ENCODE measurements at regions not wholly inside any gene's neighbourhood (a gene's known extent, or its start where the extent isn't known, plus 50 kb on each side); places are given as distances from the start of the nearest gene placed in this dataset.
A peak's percentile ranks its signal among the peaks of the same experiment; 100 is the strongest.

DNA sequence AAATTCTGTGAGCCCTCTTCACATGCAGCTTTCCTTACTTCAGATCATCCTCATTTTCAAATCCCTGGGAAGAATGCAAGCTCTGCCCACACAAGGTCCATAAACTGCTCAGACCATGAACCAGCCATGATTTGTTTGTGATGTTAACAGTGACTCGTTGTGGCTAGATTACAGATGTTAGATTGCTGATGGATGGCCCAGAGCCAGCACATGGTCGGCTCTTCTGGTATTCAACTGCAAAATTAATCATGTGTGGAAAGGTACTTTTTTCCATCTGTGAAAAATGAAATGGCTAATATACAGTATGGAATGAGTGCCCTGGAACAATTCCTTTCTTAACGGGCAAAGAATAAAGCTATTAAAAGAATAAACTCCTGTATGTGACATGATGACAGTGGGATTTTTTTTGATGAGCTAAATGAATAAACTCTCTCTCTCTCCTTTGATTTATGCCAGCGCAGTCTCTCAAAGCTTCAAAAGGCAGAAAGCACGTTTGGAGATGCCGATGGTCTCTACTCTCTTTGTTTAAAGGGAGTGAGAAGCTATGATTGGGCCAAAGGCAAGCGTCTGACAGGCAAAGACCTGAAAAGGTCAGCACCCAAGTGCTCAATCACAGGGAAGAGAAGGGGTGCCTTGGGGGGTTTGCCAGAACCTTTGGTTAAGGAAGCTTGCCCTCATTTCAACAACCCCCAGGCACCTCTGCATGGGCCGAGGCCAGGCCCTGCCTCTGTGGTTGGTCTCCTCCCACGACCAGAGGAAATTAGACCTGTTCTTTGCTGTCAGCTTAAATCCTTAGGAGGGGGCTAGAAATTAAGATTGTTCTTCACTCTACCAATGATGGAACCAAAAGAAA, 444.0 kb upstream of the NFE2L3 start:
- peak; percentile 43 to 56 for DNase-seq (ENCODE audit: low read depth in 2 of 2)

DNA sequence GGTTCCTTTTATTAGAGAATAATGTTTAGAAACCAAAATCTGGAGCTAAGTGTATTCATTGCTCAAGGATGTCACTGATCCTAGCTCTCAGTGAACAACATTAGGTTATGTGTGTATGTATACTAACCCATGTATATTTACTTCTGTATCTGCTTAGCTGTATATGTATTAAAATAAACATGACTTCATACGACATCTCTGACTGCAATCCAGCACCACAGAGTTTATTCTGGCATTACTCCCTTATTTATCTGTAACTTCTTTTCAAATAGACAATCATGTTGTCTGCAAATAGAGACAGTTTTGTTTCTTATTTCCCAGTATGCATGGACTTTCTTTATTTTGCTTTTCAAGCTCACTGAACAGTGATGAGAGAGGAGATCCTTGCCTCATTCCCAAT, 441.0 kb upstream of the NFE2L3 start:
- no peak for DNase-seq (ENCODE audit: low read depth in 2 of 2)

DNA sequence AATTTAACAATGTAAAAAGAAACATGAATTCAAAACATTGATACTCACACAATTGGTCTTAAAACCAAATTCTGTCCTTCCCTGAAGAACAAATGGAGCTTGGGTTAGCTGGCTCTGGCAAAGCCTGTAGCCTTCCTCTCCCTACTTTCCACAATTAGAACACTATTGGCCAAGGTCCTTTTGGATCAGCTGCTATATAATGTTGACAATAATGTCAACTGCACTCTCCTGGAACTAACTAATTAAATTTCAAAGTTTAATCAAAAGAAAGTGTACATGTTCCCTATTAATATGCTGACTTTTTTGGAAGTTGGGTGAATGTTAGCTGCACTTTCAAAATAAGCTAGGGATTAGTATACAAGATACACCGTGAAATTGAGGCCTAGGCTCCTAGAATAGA, 440.1 kb upstream of the NFE2L3 start:
- no peak for DNase-seq (ENCODE audit: low read depth in 2 of 2)

DNA sequence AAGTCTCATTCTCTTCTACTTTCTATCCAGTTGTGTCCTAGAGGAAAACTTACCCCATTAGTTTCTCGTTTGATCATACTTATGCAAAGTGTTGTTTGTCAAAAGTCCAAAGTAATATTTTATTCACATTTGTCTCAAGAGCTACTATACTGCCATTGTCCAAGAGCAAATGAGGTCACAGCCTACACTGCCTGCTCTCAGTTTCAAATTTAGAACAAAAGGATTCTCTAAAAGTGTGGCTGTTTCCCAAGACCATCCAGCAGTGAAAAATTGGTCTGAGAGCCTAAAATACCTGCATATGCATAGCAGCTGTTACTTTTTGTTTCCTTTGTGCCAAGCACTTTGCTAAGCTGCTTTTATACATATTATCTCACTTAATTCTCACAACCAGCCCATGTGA, 439.5 kb upstream of the NFE2L3 start:
- DNase-seq (ENCODE audit: low read depth in 2 of 2): no peak

DNA sequence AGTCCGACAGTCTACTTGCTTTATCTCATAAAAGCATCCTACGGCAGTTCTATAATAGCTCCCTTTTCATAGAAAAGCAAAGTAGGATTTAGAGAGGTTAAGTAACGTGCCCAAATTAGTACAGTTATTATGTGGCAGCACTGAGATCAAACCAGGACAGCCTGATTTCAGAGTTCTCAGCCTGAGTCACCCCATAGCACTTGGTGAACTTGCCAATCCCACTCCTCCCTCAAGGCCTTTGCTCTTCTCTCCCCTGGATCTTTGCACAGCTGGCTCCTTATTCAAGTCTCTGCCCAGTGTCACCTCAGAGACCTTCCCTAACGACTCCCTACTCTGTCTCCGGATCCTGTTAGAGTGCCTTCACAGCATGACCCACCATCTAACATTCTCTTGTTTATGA, 438.0 kb upstream of the NFE2L3 start:
- no peak for DNase-seq (ENCODE audit: low read depth in 2 of 2)

DNA sequence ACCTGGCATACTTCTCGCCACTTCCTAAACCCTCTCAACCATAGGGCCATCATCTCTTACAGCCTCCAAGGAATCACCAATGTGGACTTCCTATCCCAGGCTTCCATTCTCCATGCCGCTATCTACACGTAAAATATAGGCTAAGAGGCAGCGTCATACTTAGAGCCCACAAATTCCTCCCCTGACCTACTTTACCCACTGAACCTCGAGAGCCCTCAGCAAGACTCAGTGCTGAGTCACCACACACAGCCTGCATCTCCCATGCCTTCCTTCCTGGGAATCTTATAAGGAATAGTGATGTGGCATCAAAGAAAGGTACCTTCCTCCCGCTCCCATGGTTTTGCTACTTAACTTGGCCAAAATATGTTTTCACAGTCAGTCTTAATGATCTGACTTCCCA, 435.6 kb upstream of the NFE2L3 start:
- DNase-seq (ENCODE audit: low read depth in 2 of 2): no peak

DNA sequence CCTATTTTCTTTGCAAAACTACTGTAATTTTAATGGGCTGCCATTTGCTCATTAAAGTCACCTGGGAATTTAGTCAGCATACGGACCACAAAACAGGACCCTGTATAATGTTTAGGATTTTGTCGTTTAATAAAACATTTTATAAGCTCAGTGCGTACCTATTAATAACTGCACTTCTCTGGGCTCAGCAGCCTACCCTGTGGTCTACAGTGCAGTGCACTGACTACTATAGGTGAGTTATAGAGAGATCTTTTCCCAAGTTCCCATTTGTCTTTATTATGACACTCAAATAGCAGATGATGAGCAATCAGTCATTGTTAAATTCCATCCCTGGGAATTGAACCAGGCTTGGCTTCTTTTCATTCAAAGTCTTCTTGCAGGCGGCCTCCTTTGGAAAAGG, 433.4 kb upstream of the NFE2L3 start:
- no peak for DNase-seq (ENCODE audit: low read depth in 2 of 2)

DNA sequence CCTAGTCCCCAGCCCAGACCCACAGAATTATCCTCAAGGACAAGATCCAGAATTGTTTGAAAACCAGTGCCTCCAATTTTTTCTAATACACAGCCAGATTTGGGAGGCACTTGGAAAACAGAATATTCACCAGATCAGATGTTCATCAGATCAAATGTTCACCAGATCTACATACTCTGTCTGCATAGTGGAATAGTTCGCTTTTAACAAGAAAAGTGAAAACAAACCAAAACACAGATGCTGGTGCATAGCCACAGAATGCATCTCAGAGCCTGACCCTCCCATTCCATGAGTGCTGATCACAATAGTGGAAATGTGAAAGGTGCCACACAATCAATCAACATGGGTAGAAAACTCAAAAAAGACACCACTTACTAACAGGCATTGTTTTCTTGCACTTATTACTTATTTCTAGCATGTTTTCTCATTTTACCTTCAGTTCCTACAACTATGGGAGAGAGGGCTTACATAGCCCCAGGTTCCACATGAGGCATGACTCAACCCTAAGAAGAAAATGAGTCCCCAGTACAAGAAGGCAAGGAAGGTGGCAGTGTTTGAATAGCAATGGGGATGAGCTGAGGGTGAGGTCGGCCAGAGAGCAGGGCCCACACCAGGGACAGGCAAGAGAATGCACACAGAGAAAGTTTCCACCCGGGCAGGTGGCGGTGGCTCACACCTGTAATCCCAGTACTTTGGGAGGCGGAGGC, 432.7 kb upstream of the NFE2L3 start:
- DNase-seq (ENCODE audit: low read depth in 2 of 2): no peak

DNA sequence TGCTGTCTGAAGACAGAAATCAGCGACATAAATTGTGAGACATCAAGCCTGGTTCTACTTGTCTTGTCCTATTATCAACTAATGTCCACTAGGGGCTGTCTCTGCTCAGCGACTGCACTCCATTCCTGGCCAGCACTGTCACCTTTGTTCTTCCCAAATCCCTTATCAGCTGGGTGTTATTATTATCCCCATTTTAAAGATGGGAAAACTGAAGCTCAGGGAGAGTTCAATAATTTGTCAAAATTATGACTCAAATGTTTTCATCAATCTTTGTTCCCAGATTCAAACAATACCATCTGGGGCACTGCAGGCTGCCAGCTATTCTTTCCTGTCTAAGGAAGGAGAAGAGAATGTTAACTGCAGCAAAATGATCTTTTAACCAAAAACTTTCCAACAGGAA, 431.6 kb upstream of the NFE2L3 start:
- no peak for DNase-seq (ENCODE audit: low read depth in 2 of 2)

DNA sequence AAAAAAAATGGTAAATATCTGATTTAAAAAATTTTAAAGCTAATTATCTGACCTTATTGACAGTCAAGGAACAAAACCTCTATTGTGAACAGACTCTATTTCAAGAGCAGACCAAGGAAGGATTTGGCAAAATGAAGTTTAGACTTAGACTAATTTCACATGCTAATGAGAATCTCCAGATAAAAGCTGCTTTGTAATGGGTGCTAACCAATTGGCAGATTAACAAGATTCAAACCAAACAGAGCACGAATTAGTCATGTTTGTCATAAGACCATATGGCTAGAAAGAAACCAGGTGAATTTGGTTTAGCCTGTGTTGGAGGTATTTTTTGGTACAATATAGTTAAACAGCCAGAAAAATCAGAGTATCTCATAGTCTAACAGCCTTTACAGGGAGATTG, 429.1 kb upstream of the NFE2L3 start:
- DNase-seq (ENCODE audit: low read depth in 2 of 2): no peak

DNA sequence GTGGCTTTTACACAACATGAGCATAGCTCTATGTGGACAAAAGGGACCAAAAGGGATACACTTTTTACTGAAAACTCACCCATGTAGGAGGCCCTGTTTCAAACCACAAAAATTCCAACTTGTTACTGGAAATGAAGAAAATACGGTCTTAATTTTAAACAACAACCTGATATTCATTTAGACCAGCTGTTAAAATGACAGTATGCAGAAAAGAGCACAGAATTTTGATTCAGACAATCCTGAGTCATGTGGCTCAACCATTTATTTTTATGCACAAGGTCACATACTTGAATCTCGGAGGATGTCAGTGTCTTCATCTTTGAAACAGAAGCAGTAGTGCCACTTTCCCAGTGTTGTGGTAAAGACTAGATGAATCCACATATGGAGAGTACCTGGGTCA, 426.5 kb upstream of the NFE2L3 start:
- DNase-seq (ENCODE audit: low read depth in 2 of 2): peak; percentile 41 to 47

DNA sequence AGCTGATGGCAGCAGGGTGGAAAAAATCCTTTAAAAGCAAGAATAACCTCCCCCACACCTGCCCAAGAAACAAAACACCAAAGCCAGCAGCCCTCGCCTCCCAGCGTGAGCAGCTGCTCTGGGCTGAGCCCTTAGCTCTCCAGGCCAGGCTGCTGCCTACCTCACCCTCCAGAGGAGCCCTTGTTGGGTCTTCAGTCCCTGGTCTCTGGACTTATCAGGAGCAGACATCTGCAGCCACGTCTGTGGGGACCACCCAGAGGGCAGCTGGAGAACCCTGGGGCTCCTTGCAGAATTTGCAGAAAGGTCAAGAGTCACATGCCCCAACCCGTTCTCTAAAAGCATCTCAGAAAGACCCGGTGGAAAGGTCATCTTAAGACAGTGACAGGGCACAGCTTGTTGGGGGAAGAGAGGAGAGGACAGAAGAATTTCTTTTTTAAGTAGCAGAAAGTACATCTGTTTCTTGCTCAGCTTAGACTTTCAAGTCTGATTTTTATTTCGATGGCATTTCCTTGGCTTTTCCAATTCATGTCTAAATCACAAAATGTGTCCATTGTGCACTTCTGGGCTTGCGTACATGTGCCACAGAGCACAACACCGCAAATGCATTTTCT, 425.7 kb upstream of the NFE2L3 start:
- no peak for DNase-seq (ENCODE audit: low read depth in 2 of 2)

DNA sequence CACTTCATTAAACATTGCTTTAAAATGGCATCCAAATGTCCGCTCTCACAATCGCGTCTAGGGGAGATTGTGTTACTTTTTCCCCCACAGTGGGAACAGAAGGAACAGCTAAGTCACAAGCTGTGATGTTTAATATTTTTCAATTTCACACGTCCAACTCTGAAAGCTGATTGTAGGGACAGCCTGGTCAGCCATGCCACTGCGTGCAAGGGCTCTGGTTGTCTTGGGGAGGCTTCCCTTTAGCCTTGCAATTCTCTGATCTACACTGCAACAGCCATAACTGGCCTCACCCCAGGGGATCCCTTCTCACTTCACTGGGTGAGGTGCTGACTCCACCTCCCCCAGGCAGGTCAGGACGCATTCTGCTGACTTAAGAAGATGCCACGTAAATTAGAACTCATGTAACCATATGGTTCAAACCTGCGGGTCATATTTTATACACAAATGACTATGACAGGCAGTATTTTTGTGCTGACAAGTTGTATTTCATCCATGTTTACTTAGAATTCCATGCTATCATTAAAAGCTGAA, 425.2 kb upstream of the NFE2L3 start:
- no peak for DNase-seq (ENCODE audit: low read depth in 2 of 2)

DNA sequence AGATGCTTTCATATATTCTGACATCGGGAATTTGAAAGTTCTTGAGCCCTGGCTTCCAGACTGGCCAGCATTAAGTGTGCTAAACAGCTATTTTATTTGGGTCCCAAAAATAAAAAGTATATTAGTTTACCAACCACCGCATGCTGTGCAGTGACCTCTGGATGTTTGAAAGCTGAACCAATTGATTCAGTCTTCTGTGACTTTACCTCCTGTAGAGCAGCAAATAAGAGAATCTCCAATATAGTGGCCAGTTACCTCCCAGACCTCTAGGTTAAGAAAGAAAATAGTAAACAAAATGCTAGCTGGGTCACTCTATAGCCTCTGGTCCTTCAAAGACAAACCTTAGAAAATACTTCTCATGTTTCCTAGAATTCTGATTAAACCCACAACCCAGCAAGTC, 424.6 kb upstream of the NFE2L3 start:
- no peak for DNase-seq (ENCODE audit: low read depth in 2 of 2)

DNA sequence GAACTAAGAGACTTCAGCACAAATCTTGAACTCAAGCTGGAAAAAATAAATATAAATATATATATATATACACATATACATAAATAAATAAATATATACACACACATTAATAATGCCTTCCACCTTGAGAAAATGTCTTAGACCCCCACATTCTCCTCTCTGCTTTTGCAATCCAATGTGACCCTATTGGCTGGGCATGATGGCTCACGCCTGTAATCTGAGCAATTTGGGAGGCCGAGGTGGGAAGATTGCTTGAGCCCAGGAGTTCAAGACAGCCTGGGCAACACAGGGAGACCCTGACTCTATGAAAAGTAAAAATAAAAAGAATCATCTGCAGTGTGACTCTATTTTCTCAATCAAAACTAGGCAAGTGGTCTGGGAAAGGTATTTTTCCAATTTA, 424.1 kb upstream of the NFE2L3 start:
- no peak for DNase-seq (ENCODE audit: low read depth in 2 of 2)

DNA sequence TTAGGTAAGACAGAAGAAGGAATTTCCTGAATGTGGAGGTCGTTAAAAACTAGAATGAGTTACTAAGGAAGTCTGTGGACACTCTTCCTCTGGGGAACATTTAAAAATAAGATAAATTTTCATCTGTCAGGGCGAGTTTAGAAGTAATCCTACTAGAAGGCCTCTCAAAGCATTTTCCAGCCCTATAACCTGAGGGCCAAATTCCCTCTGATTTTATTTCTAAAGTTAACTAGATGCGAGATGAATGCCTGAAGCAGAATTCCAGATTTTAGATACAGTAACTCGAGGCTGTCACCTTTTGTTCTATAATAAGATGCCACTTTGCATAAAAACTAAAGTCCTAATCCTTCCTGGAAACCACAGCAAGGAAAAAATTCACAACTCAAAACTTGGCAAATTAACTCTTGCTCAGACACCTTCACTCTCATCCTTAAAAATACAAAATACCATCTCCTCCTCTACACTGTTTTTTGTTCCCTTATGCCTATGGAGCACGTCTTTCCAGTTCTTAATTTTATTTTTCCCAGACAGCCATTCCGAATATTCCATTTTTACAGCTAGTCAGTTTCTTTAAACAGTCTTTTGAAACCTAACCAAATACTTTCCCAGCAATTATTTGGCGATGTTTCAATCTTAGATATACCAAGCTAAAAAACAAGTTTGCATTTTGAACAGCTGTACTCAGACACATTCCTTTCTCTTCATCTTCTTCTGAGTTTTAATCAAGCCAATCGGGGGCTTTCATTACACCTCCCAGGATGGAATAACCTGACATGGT, 420.7 kb upstream of the NFE2L3 start:
- DNase-seq (ENCODE audit: low read depth in 2 of 2): no peak

DNA sequence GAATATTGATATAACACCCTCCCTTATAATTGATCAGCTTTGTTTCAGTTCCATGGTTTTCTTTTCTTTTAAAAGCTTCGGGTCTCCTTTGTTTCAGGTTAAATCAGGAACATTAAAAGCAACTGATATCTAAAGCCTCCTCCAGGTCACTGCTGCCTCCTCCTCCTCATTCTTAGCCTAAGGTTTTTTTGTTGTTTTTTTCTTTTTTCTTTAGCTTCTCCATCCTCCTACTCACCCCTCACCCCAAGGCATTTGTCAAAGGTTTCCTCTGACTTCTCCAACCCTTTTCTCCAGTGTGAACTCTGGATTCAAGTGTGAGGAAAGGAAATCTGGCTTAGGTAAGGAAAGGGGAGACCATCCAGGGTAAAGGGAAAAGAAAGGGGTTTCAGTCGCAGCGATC, 420.2 kb upstream of the NFE2L3 start:
- DNase-seq (ENCODE audit: low read depth in 2 of 2): no peak

DNA sequence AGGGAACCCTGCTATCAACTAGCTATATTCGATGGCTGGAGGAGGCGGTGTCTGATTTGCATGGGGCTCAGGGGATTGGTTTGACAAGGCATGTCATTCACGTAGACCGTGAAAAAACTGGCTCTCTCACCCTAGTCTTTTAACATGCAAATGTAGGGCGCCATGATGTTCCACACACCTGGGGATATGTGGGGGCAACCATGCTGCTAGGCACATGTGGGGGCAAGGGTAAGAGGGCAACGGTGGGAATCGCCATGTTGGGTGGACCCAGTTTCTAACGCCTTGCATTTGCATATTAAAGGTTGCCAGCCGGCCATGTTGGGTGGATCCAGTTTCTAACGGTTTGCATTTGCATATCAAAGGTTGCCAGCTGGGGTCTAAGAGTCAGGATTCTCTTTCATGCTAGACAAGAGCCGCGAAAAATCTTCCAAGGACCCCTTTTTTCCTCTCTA, 419.2 kb upstream of the NFE2L3 start:
- no peak for DNase-seq (ENCODE audit: low read depth in 2 of 2)

DNA sequence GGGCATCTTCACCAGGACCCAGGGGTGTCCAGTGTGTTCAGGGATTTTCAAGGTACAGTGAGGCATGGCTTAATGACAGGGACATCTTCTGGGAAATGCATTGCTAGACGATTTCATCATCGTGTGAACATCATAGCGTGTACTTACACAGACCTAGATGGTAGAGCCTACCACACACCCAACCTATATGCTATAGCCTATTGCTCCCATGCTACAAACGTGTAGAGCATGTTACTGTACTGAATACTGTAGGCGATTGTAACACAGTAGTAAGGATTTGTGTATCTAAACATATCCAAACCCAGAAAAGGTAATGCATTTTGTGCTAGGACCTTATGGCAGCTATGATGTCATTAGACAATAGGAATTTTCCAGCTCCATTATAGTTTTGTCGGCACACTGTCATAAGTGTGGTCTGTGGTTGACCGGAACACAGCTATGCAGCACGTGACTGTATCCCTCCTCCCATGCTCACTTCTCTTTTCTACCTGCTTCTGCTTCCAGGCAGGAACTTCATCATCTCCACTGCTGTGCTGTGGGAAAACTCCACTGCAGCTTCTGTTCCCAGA, 416.2 kb upstream of the NFE2L3 start:
- DNase-seq (ENCODE audit: low read depth in 2 of 2): no peak

DNA sequence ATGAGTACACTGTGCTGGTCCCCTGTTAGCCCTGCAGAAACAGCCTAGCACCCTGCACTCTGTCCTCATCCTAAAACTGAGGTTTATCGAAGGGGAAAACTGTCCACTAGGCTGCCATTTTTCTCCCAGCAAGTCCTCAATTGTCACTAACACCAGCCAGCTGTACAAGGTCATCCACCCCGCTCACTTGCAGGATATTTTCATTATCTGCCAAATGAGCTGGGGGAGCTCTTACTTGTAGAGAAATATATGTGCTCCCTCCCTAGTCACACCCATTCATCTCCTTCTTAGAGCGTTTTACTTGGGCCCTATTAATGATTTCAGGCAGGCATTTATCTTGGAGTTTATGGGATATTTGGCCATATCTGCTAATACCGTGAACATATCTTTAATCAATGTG, 413.5 kb upstream of the NFE2L3 start:
- DNase-seq (ENCODE audit: low read depth in 2 of 2): no peak

DNA sequence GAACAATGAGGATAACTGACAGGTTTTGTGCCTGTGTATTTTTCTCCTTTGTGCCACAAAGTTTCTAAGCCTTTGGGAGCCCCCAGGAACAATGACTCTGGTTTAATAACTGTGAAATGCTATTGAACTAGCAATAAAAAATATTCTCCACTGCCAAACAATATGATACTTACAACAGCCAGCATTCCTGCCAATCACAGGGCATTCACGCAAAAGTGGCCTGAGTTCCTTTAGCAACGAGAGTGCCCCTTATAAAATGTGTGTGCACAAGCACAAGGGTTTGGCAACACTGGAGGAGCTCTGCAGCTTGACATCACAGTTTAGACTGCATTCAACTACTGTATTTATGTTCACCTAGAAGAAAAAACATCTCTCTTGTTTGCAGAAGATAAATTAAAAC, 412.9 kb upstream of the NFE2L3 start:
- DNase-seq (ENCODE audit: low read depth in 2 of 2): no peak

DNA sequence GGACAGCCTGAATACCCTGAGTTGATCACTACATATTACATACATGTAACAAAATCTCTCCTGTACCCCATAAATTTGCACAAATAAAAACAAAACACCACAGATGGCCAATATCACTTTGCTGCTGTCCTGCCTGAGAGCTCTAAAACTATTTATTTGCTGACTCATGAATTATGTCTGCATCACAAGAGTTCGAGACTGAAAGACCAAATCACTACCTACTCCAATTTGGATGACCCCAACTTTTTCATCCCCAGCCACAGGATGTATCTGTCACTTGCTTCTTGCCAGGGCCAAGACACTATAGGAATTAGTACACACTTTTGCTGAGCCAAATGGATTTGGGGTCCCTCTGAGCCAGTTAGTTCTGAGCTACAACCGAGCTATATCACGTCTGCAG, 409.7 kb upstream of the NFE2L3 start:
- DNase-seq (ENCODE audit: low read depth in 2 of 2): no peak

All from fibroblast of skin of left biceps (primary cell).